H9 (cell line): ENCODE measurements at regions not wholly inside any gene's neighbourhood (a gene's known extent, or its start where the extent isn't known, plus 50 kb on each side); places are given as distances from the start of the nearest gene placed in this dataset.

Experiments
- DNase-seq: peaks from one replicate; pipeline ENCODE4 v3.0.0-alpha.2; 2017
- H2AFZ ChIP-seq: one replicate; pipeline ENCODE4 v1.6.1; 2013; ENCODE audit warnings: mild to moderate bottlenecking, low read length, control low read depth, moderate library complexity
- H2AK5ac ChIP-seq: 2 replicates; pipeline ENCODE4 v1.6.1; 2013; ENCODE audit warnings: low read length, control low read depth, mixed read lengths; ENCODE audit not compliant: insufficient read length
- H2BK120ac ChIP-seq: one replicate; pipeline ENCODE4 v1.6.1; 2013; ENCODE audit warnings: low read depth, mild to moderate bottlenecking, low read length, control low read depth, inconsistent platforms; ENCODE audit not compliant: poor library complexity, severe bottlenecking
- H2BK12ac ChIP-seq: 2 replicates; pipeline ENCODE4 v1.6.1; 2013; ENCODE audit warnings: low read length, control low read depth, mixed read lengths, low read depth; ENCODE audit not compliant: insufficient read length
- H2BK15ac ChIP-seq: 2 replicates; pipeline ENCODE4 v1.6.1; 2013; ENCODE audit warnings: low read depth, low read length, control low read depth
- H2BK20ac ChIP-seq: one replicate; pipeline ENCODE4 v1.6.1; 2013; ENCODE audit warnings: low read depth, mild to moderate bottlenecking, low read length, control low read depth, inconsistent platforms; ENCODE audit not compliant: poor library complexity, severe bottlenecking
- H2BK5ac ChIP-seq: 2 replicates; pipeline ENCODE4 v1.6.1; 2013; ENCODE audit warnings: low read length, control low read depth, mixed read lengths; ENCODE audit not compliant: insufficient read length
- H3K14ac ChIP-seq: 2 replicates; pipeline ENCODE4 v1.6.1; 2013; ENCODE audit warnings: low read length, control low read depth; ENCODE audit not compliant: insufficient read depth
- H3K18ac ChIP-seq: 2 replicates; pipeline ENCODE4 v1.6.1; 2013; ENCODE audit warnings: low read depth, mild to moderate bottlenecking, mixed read lengths, low read length, control low read depth; ENCODE audit not compliant: insufficient read length
- H3K23ac ChIP-seq: 2 replicates; pipeline ENCODE4 v1.6.1; 2013; ENCODE audit warnings: low read length, control low read depth, mixed read lengths, low read depth; ENCODE audit not compliant: insufficient read length
- H3K23me2 ChIP-seq: 2 replicates; pipeline ENCODE4 v1.6.1; 2013; ENCODE audit warnings: low read depth, mild to moderate bottlenecking, mixed read lengths, low read length, control low read depth; ENCODE audit not compliant: insufficient read length, poor library complexity, severe bottlenecking
- H3K27ac ChIP-seq: 2 replicates; pipeline ENCODE4 v1.5.1; 2013; ENCODE audit warnings: low read length, control low read depth, mixed read lengths, low read depth; ENCODE audit not compliant: insufficient read length
- H3K27me3 ChIP-seq: 2 replicates; pipeline ENCODE4 v1.6.1; 2013; ENCODE audit warnings: low read length, control low read depth, inconsistent platforms; ENCODE audit not compliant: insufficient read depth
- H3K4ac ChIP-seq: 2 replicates; pipeline ENCODE4 v1.6.1; 2013; ENCODE audit warnings: low read depth, mild to moderate bottlenecking, control low read depth, inconsistent platforms, low read length, moderate library complexity
- H3K4me1 ChIP-seq: 2 replicates; pipeline ENCODE4 v1.6.1; 2013; ENCODE audit warnings: low read length, control low read depth, inconsistent platforms; ENCODE audit not compliant: insufficient read depth
- H3K4me2 ChIP-seq: 2 replicates; pipeline ENCODE4 v1.6.1; 2013; ENCODE audit warnings: low read length, control low read depth, mixed read lengths; ENCODE audit not compliant: insufficient read length, insufficient read depth
- H3K56ac ChIP-seq: 2 replicates; pipeline ENCODE4 v1.6.1; 2013; ENCODE audit warnings: low read depth, mild to moderate bottlenecking, mixed read lengths, low read length, control low read depth; ENCODE audit not compliant: insufficient read length
- H3K79me1 ChIP-seq: 2 replicates; pipeline ENCODE4 v1.6.1; 2013; ENCODE audit warnings: low read depth, mild to moderate bottlenecking, moderate library complexity, low read length, control low read depth, inconsistent platforms; ENCODE audit not compliant: insufficient read depth, poor library complexity, severe bottlenecking
- H3K79me2 ChIP-seq: 2 replicates; pipeline ENCODE4 v1.6.1; 2013; ENCODE audit warnings: low read length, control low read depth, inconsistent platforms; ENCODE audit not compliant: insufficient read depth
- H3K9ac ChIP-seq: 2 replicates; pipeline ENCODE4 v1.6.1; 2013; ENCODE audit warnings: low read length, control low read depth, mixed read lengths; ENCODE audit not compliant: insufficient read length; ENCODE audit errors: extremely low read depth
- H3K9me3 ChIP-seq: one replicate; pipeline ENCODE4 v1.6.1; 2013; ENCODE audit warnings: low read depth, low read length, inconsistent platforms; ENCODE audit not compliant: control insufficient read depth
- H3T11ph ChIP-seq: one replicate; pipeline ENCODE4 v1.6.1; 2013; ENCODE audit warnings: mild to moderate bottlenecking, low read length, control low read depth, inconsistent platforms
- H4K20me1 ChIP-seq: one replicate; pipeline ENCODE4 v1.6.1; 2013; ENCODE audit not compliant: control insufficient read depth, insufficient read length, insufficient read depth
- H4K5ac ChIP-seq: 2 replicates; pipeline ENCODE4 v1.6.1; 2013; ENCODE audit warnings: low read depth, mild to moderate bottlenecking, mixed read lengths, low read length, control low read depth; ENCODE audit not compliant: insufficient read length
- H4K8ac ChIP-seq: replicated peaks from 2 replicates; pipeline ENCODE4 v1.6.1; 2013; ENCODE audit warnings: low read length, control low read depth, mixed read lengths, low read depth; ENCODE audit not compliant: insufficient read length
- H4K91ac ChIP-seq: 2 replicates; pipeline ENCODE4 v1.6.1; 2013; ENCODE audit warnings: low read depth, mild to moderate bottlenecking, moderate library complexity, mixed read lengths, low read length, control low read depth; ENCODE audit not compliant: insufficient read length
- H3K27ac Mint-ChIP-seq, 3 experiments: 2 replicates in 2 of 3; 3 replicates in 1 of 3; pipeline ENCODE4 v1.8.0; 2020 to 2021; ENCODE audit warnings: mixed read lengths in 3 of 3, mild to moderate bottlenecking in 1 of 3, moderate library complexity in 1 of 3
- H3K27me3 Mint-ChIP-seq: 2 replicates; pipeline ENCODE4 v1.8.0; 2021; ENCODE audit warnings: low read depth, mild to moderate bottlenecking, moderate library complexity, mixed read lengths
- H3K36me3 Mint-ChIP-seq, 3 experiments: 2 replicates in 2 of 3; 3 replicates in 1 of 3; pipeline ENCODE4 v1.8.0; 2020 to 2021; ENCODE audit warnings: low read depth in 3 of 3, mixed read lengths in 3 of 3; ENCODE audit not compliant: insufficient read depth in 1 of 3
- H3K4me1 Mint-ChIP-seq, 2 experiments: 2 replicates each; pipeline ENCODE4 v1.8.0; 2020; ENCODE audit warnings: mixed read lengths in 2 of 2
- H3K4me3 Mint-ChIP-seq, 2 experiments: 2 replicates in 1 of 2; 3 replicates in 1 of 2; pipeline ENCODE4 v1.8.0; 2020 to 2021; ENCODE audit warnings: mild to moderate bottlenecking in 2 of 2, mixed read lengths in 2 of 2, moderate library complexity in 1 of 2
- H3K9me3 Mint-ChIP-seq, 2 experiments: 2 replicates in 1 of 2; 3 replicates in 1 of 2; pipeline ENCODE4 v1.8.0; 2020; ENCODE audit warnings: mild to moderate bottlenecking in 2 of 2, mixed read lengths in 2 of 2, moderate library complexity in 1 of 2
- CTCF ChIP-seq: fragments of 200-600 bp; sonication (generic); conservative IDR thresholded peaks from 3 replicates; pipeline ENCODE4 v1.8.0; 2021; ENCODE audit warnings: antibody characterized with exemption, mild to moderate bottlenecking
- WGBS: extraction: QIAGEN DNeasy Blood & Tissue Kit; methylation state at CpG from one replicate; pipeline ENCODE4 v1.1.7; 2013; ENCODE audit warnings: missing lambda C conversion rate, low lambda C conversion rate, mixed read lengths; ENCODE audit not compliant: insufficient read length; ENCODE audit errors: extremely low coverage; 5-methylcytosine and 5-hydroxymethylcytosine counted together

DNA sequence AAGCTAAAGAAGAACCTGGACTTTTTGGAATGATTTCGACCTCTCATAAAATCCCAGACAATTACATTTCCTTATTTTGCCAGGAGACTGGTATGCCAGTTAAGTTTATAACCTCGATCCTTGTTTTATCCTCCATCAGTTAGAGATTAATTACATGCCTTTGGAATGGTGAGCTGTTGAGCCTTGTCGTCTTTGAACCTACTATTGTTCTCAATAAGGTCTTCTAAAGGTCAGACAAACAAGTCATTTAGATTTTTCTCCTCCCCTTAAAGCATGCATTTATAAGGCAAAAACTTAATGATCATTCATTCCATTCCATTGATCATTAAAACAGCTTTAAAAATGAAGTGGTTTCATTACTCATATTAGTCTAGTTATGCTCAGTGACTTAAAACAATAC lies 304.9 kb downstream of the DOCK8 start:
- no peak overlapping the region for H2BK5ac ChIP-seq
- Mint-ChIP-seq H3K27me3 (no peaks in the 10 kb centered on the region), H3K9me3 (peaks cover 0 to 1% of the 10 kb centered on the region in 2 experiments; a peak in 3 of 5 replicates), H3K36me3 (peaks cover 0 to 8% (median 6%) of the 10 kb centered on the region in 3 experiments; a peak in 3 of 7 replicates), H3K4me1 (peaks cover 4 to 8% of the 10 kb centered on the region in 2 experiments), H3K27ac (no peak overlapping the region), H3K4me3 (no peak overlapping the region)
- no peak overlapping the region for H2AK5ac ChIP-seq
- H3K14ac ChIP-seq, result no peak overlapping the region
- no peak overlapping the region for H2BK12ac ChIP-seq
- H3K27ac ChIP-seq, result no peak overlapping the region
- no peak for TF ChIP-seq CTCF
- WGBS, result no CpG with 5 or more reads among the region's 3 CpGs
- no peak overlapping the region for H3K56ac ChIP-seq
- no peaks in the 10 kb centered on the region for H3K27me3 ChIP-seq
- no peak overlapping the region for H4K91ac ChIP-seq
- no peak overlapping the region for H3K23ac ChIP-seq
- H2BK15ac ChIP-seq, result no peak overlapping the region
- DNase-seq, result no peak
- H3K4ac ChIP-seq, result no peak overlapping the region
- no peaks in the 10 kb centered on the region for H4K20me1 ChIP-seq
- H3K79me1 ChIP-seq, result peaks cover 4% of the 10 kb centered on the region
- H2BK20ac ChIP-seq, result no peak overlapping the region
- no peak overlapping the region for H4K5ac ChIP-seq
- H3K9me3 ChIP-seq, result no peaks in the 10 kb centered on the region
- no peak overlapping the region for H3K9ac ChIP-seq
- H3T11ph ChIP-seq, result no peak overlapping the region
- no peak overlapping the region for H3K18ac ChIP-seq
- peaks cover 2% of the 10 kb centered on the region; the same call in 1 of the 2 replicates for H3K79me2 ChIP-seq
- H2AFZ ChIP-seq, result no peak overlapping the region
- H2BK120ac ChIP-seq, result no peak overlapping the region
- no peak overlapping the region for H4K8ac ChIP-seq
- no peaks in the 10 kb centered on the region for H3K4me1 ChIP-seq
- no peak overlapping the region for H3K4me2 ChIP-seq
- no peaks in the 10 kb centered on the region for H3K23me2 ChIP-seq
